Activated CD4-positive, alpha-beta memory T cell treated with anti-CD3 and anti-CD28 coated beads, Interleukin-2, amount 10 ng/mL, durations not matched to agents 7 days and 5 days (primary cell): ENCODE measurements at regions not wholly inside any gene's neighbourhood (a gene's known extent, or its start where the extent isn't known, plus 50 kb on each side); places are given as distances from the start of the nearest gene placed in this dataset.

Experiments used
- CTCF ChIA-PET: fragments of 350-600 bp; sonication (Branson Sonifier 250); formaldehyde crosslinking; loops from one replicate; lab custom pipeline; 2021; ENCODE audit warnings: antibody characterized with exemption, inconsistent platforms; lab: Charles Lee
- POLR2A ChIA-PET: fragments of 350-600 bp; sonication (Branson Sonifier 250); formaldehyde crosslinking; loops from one replicate; lab custom pipeline; 2021; ENCODE audit warnings: antibody characterized with exemption; lab: Charles Lee
- DNase-seq: peaks from one replicate; pipeline ENCODE4 v3.0.0-alpha.2; 2020
- H3K27ac Mint-ChIP-seq: one replicate; pipeline ENCODE4 v1.8.0; 2021; ENCODE audit warnings: mild to moderate bottlenecking, mixed read lengths
- H3K27me3 Mint-ChIP-seq: one replicate; pipeline ENCODE4 v1.8.0; 2021; ENCODE audit warnings: mixed read lengths
- H3K36me3 Mint-ChIP-seq: one replicate; pipeline ENCODE4 v1.8.0; 2021; ENCODE audit warnings: low read depth, mixed read lengths
- H3K4me1 Mint-ChIP-seq: one replicate; pipeline ENCODE4 v1.8.0; 2021; ENCODE audit warnings: mixed read lengths
- H3K4me3 Mint-ChIP-seq: one replicate; pipeline ENCODE4 v1.8.0; 2021; ENCODE audit warnings: mild to moderate bottlenecking, mixed read lengths
- H3K9me3 Mint-ChIP-seq: one replicate; pipeline ENCODE4 v1.8.0; 2021; ENCODE audit warnings: mixed read lengths

GRCh38 chr3:180277041-180277440 is 240.3 kb upstream of the PEX5L start:
- H3K9me3 Mint-ChIP-seq: no peaks in the 10 kb centered on the region
- DNase-seq: no peak
- ChIA-PET CTCF (no interaction called here), POLR2A (no interaction called here)
- H3K36me3 Mint-ChIP-seq: no peaks in the 10 kb centered on the region
- H3K27me3 Mint-ChIP-seq: no peaks in the 10 kb centered on the region
- H3K4me1 Mint-ChIP-seq: no peaks in the 10 kb centered on the region
- no peak overlapping the region for H3K4me3 Mint-ChIP-seq
- H3K27ac Mint-ChIP-seq: no peak overlapping the region

GRCh38 chr3:180278583-180279188 is 241.9 kb upstream of the PEX5L start:
- Mint-ChIP-seq H3K9me3 (no peaks in the 10 kb centered on the region), H3K4me1 (no peaks in the 10 kb centered on the region), H3K36me3 (no peaks in the 10 kb centered on the region), H3K4me3 (no peak overlapping the region), H3K27me3 (no peaks in the 10 kb centered on the region), H3K27ac (no peak overlapping the region)
- POLR2A ChIA-PET: no interaction called here
- no peak for DNase-seq
- CTCF ChIA-PET: no interaction called here

- H3K27ac Mint-ChIP-seq: no peak overlapping the region
- no peak for DNase-seq
- ChIA-PET POLR2A (no interaction called here), CTCF (no interaction called here)
- H3K27me3 Mint-ChIP-seq: peaks cover 3% of the 10 kb centered on the region
- H3K9me3 Mint-ChIP-seq: no peaks in the 10 kb centered on the region
- no peaks in the 10 kb centered on the region for H3K36me3 Mint-ChIP-seq
- no peaks in the 10 kb centered on the region for H3K4me1 Mint-ChIP-seq
- no peak overlapping the region for H3K4me3 Mint-ChIP-seq
These were observed 243.8 kb upstream of the PEX5L start for GRCh38 chr3:180280555-180280954.

GRCh38 chr3:180282386-180282785 is 245.6 kb upstream of the PEX5L start:
- ChIA-PET POLR2A (no interaction called here), CTCF (no interaction called here)
- no peak for DNase-seq
- peaks cover 3% of the 10 kb centered on the region for H3K27me3 Mint-ChIP-seq
- no peak overlapping the region for H3K27ac Mint-ChIP-seq
- H3K4me3 Mint-ChIP-seq: no peak overlapping the region
- no peaks in the 10 kb centered on the region for H3K4me1 Mint-ChIP-seq
- no peaks in the 10 kb centered on the region for H3K36me3 Mint-ChIP-seq
- no peaks in the 10 kb centered on the region for H3K9me3 Mint-ChIP-seq

- DNase-seq: no peak
- no peaks in the 10 kb centered on the region for H3K36me3 Mint-ChIP-seq
- H3K4me3 Mint-ChIP-seq: no peak overlapping the region
- POLR2A ChIA-PET: no interaction called here
- H3K27ac Mint-ChIP-seq: no peak overlapping the region
- no peaks in the 10 kb centered on the region for H3K9me3 Mint-ChIP-seq
- peaks cover 3% of the 10 kb centered on the region for H3K27me3 Mint-ChIP-seq
- H3K4me1 Mint-ChIP-seq: no peaks in the 10 kb centered on the region
- CTCF ChIA-PET: no interaction called here
These were observed 246.5 kb upstream of the PEX5L start for GRCh38 chr3:180283251-180283650.

- Mint-ChIP-seq H3K27ac (no peak overlapping the region), H3K27me3 (peaks cover 3% of the 10 kb centered on the region), H3K4me1 (no peaks in the 10 kb centered on the region), H3K4me3 (no peak overlapping the region), H3K9me3 (no peaks in the 10 kb centered on the region), H3K36me3 (no peaks in the 10 kb centered on the region)
- POLR2A ChIA-PET: no interaction called here
- CTCF ChIA-PET: no interaction called here
- no peak for DNase-seq
These were observed 247.8 kb upstream of the PEX5L start for GRCh38 chr3:180284331-180285110.

- CTCF ChIA-PET: no interaction called here
- peaks cover 4% of the 10 kb centered on the region for H3K9me3 Mint-ChIP-seq
- H3K4me1 Mint-ChIP-seq: no peaks in the 10 kb centered on the region
- no peaks in the 10 kb centered on the region for H3K36me3 Mint-ChIP-seq
- no peak for DNase-seq
- no peak overlapping the region for H3K4me3 Mint-ChIP-seq
- no peak overlapping the region for H3K27ac Mint-ChIP-seq
- H3K27me3 Mint-ChIP-seq: peaks cover 3% of the 10 kb centered on the region
- POLR2A ChIA-PET: no interaction called here
These were observed 251.0 kb upstream of the PEX5L start for GRCh38 chr3:180287703-180288102.

GRCh38 chr3:180288816-180289215 is 252.1 kb upstream of the PEX5L start:
- Mint-ChIP-seq H3K36me3 (no peaks in the 10 kb centered on the region), H3K4me3 (no peak overlapping the region), H3K4me1 (no peaks in the 10 kb centered on the region), H3K27me3 (peaks cover 3% of the 10 kb centered on the region), H3K9me3 (peaks cover 4% of the 10 kb centered on the region), H3K27ac (no peak overlapping the region)
- ChIA-PET POLR2A (no interaction called here), CTCF (no interaction called here)
- no peak for DNase-seq

GRCh38 chr3:180290300-180290699 is 253.6 kb upstream of the PEX5L start:
- no peak overlapping the region for H3K4me3 Mint-ChIP-seq
- peaks cover 4% of the 10 kb centered on the region for H3K9me3 Mint-ChIP-seq
- ChIA-PET CTCF (no interaction called here), POLR2A (no interaction called here)
- H3K27ac Mint-ChIP-seq: no peak overlapping the region
- no peaks in the 10 kb centered on the region for H3K36me3 Mint-ChIP-seq
- H3K4me1 Mint-ChIP-seq: no peaks in the 10 kb centered on the region
- no peak for DNase-seq
- H3K27me3 Mint-ChIP-seq: peaks cover 1% of the 10 kb centered on the region

- Mint-ChIP-seq H3K4me1 (no peaks in the 10 kb centered on the region), H3K9me3 (peaks cover 4% of the 10 kb centered on the region), H3K27me3 (no peaks in the 10 kb centered on the region), H3K36me3 (no peaks in the 10 kb centered on the region), H3K27ac (no peak overlapping the region), H3K4me3 (no peak overlapping the region)
- DNase-seq: no peak
- CTCF ChIA-PET: no interaction called here
- POLR2A ChIA-PET: no interaction called here
These were observed 257.7 kb upstream of the PEX5L start for GRCh38 chr3:180294282-180295027.

GRCh38 chr3:180295811-180296210 is 259.1 kb upstream of the PEX5L start:
- Mint-ChIP-seq H3K4me3 (no peak overlapping the region), H3K4me1 (no peaks in the 10 kb centered on the region), H3K36me3 (no peaks in the 10 kb centered on the region), H3K9me3 (peaks cover 4% of the 10 kb centered on the region), H3K27me3 (no peaks in the 10 kb centered on the region), H3K27ac (no peak overlapping the region)
- POLR2A ChIA-PET: no interaction called here
- CTCF ChIA-PET: no interaction called here
- no peak for DNase-seq

GRCh38 chr3:180296971-180297370 is 260.2 kb upstream of the PEX5L start:
- POLR2A ChIA-PET: no interaction called here
- no peaks in the 10 kb centered on the region for H3K36me3 Mint-ChIP-seq

GRCh38 chr3:180306155-180306554 is 269.4 kb upstream of the PEX5L start:
- CTCF ChIA-PET: interaction anchor here (1.5 kb wide), 1 partner anchor 16 kb away, joined by 3 read pairs; no protein-coding TSS in a partner anchor
- H3K27ac Mint-ChIP-seq: no peak overlapping the region

More at GRCh38 chr3:180296971-180297370, 260.2 kb upstream of the PEX5L start:
- H3K4me3 Mint-ChIP-seq: no peak overlapping the region
- H3K9me3 Mint-ChIP-seq: peaks cover 3% of the 10 kb centered on the region
- DNase-seq: no peak
- H3K4me1 Mint-ChIP-seq: no peaks in the 10 kb centered on the region
- H3K27ac Mint-ChIP-seq: no peak overlapping the region
- CTCF ChIA-PET: no interaction called here
- no peaks in the 10 kb centered on the region for H3K27me3 Mint-ChIP-seq

More at GRCh38 chr3:180306155-180306554, 269.4 kb upstream of the PEX5L start:
- no peak overlapping the region for H3K4me3 Mint-ChIP-seq
- no peaks in the 10 kb centered on the region for H3K27me3 Mint-ChIP-seq
- H3K9me3 Mint-ChIP-seq: no peaks in the 10 kb centered on the region
- H3K4me1 Mint-ChIP-seq: no peaks in the 10 kb centered on the region
- H3K36me3 Mint-ChIP-seq: no peaks in the 10 kb centered on the region
- POLR2A ChIA-PET: no interaction called here
- no peak for DNase-seq
